ENCODE measurements at regions not wholly inside any gene's neighbourhood (a gene's known extent, or its start where the extent isn't known, plus 50 kb on each side); places are given as distances from the start of the nearest gene placed in this dataset.

DNA sequence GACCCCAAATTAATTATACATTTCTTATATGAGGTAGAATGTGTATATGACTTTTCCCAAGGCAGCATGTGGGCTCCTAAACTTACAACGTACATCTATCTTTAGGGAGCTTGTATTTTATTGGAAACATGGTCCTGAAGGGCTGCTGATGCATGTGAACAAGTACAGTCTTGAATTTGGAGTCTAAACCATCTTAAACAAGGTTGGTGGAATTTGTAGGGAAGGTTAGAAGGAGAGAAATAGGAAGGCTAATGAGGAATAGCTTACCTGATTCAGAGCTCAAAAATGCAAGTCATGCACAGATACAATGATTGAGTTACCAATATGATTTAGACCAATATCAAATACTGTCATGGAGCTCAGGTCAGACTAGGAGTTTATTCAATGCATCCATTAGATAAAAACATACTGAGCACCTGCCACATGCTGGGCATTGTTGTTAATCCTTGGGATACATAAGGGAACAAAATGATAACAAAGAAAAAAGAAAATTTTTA is 458.6 kb upstream of the ETAA1 start:
- H3K27ac Mint-ChIP-seq = no peak overlapping the region

More for the DNA sequence above, 458.6 kb upstream of the ETAA1 start:
- Histone ChIP-seq H3K14ac (ENCODE audit: insufficient read depth, low read length) (no peak overlapping the region), H3K4me2 (ENCODE audit: insufficient read depth, insufficient read length, low read length) (no peak overlapping the region), H2BK15ac (ENCODE audit: low read depth, low read length) (no peak overlapping the region), H3K4me1 (ENCODE audit: insufficient read depth, low read length) (no peaks in the 10 kb centered on the region), H3K23ac (ENCODE audit: insufficient read length, low read depth, low read length) (no peak overlapping the region), H2AK5ac (ENCODE audit: insufficient read length, low read length) (no peak overlapping the region), H3K9me3 (ENCODE audit: control insufficient read depth, low read depth, low read length) (no peaks in the 10 kb centered on the region), H3K27ac (ENCODE audit: insufficient read length, low read depth, low read length) (no peak overlapping the region), H3K23me2 (ENCODE audit: insufficient read length, low read depth, low read length, poor library complexity, severe bottlenecking) (no peaks in the 10 kb centered on the region), H2AFZ (ENCODE audit: low read length) (no peak overlapping the region), H3K9ac (ENCODE audit: extremely low read depth, insufficient read length, low read length) (no peak overlapping the region), H3K27me3 (ENCODE audit: insufficient read depth, low read length) (no peaks in the 10 kb centered on the region), H3K4ac (ENCODE audit: low read depth, low read length) (no peak overlapping the region), H2BK12ac (ENCODE audit: insufficient read length, low read depth, low read length) (no peak overlapping the region), H4K20me1 (ENCODE audit: control insufficient read depth, insufficient read depth, insufficient read length) (no peaks in the 10 kb centered on the region), H2BK20ac (ENCODE audit: low read depth, low read length, poor library complexity, severe bottlenecking) (no peak overlapping the region), H3T11ph (ENCODE audit: low read length) (no peak overlapping the region), H2BK5ac (ENCODE audit: insufficient read length, low read length) (no peak overlapping the region), H3K79me2 (ENCODE audit: insufficient read depth, low read length) (no peaks in the 10 kb centered on the region), H4K5ac (ENCODE audit: insufficient read length, low read depth, low read length) (no peak overlapping the region), H4K91ac (ENCODE audit: insufficient read length, low read depth, low read length) (no peak overlapping the region), H3K18ac (ENCODE audit: insufficient read length, low read depth, low read length) (no peak overlapping the region), H3K56ac (ENCODE audit: insufficient read length, low read depth, low read length) (no peak overlapping the region), H3K79me1 (ENCODE audit: insufficient read depth, low read depth, low read length, poor library complexity, severe bottlenecking) (no peaks in the 10 kb centered on the region), H2BK120ac (ENCODE audit: low read depth, low read length, poor library complexity, severe bottlenecking) (no peak overlapping the region), H4K8ac (replicated peaks; ENCODE audit: insufficient read length, low read depth, low read length) (no peak overlapping the region)
- no peak overlapping the region for H3K4me3 Mint-ChIP-seq
- H3K9me3 Mint-ChIP-seq = no peaks in the 10 kb centered on the region
- DNase-seq = no peak
- H3K4me1 Mint-ChIP-seq = no peaks in the 10 kb centered on the region
- TF ChIP-seq, protein P1, sequence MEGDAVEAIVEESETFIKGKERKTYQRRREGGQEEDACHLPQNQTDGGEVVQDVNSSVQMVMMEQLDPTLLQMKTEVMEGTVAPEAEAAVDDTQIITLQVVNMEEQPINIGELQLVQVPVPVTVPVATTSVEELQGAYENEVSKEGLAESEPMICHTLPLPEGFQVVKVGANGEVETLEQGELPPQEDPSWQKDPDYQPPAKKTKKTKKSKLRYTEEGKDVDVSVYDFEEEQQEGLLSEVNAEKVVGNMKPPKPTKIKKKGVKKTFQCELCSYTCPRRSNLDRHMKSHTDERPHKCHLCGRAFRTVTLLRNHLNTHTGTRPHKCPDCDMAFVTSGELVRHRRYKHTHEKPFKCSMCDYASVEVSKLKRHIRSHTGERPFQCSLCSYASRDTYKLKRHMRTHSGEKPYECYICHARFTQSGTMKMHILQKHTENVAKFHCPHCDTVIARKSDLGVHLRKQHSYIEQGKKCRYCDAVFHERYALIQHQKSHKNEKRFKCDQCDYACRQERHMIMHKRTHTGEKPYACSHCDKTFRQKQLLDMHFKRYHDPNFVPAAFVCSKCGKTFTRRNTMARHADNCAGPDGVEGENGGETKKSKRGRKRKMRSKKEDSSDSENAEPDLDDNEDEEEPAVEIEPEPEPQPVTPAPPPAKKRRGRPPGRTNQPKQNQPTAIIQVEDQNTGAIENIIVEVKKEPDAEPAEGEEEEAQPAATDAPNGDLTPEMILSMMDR (conservative IDR thresholded peaks at IDR 0.05) = no peak
- no peaks in the 10 kb centered on the region for H3K36me3 Mint-ChIP-seq (ENCODE audit: insufficient read depth in 1 of 3, low read depth in 3 of 3)
- no CpG with 5 or more reads among the region's 1 CpG for WGBS (ENCODE audit: extremely low coverage, insufficient read length, low lambda C conversion rate)
- no peaks in the 10 kb centered on the region; the same call in 1 of the 2 replicates for H3K27me3 Mint-ChIP-seq (ENCODE audit: low read depth)

Data from H9 (cell line).